ENCODE measurements at regions not wholly inside any gene's neighbourhood (a gene's known extent, or its start where the extent isn't known, plus 50 kb on each side); places are given as distances from the start of the nearest gene placed in this dataset.

DNA sequence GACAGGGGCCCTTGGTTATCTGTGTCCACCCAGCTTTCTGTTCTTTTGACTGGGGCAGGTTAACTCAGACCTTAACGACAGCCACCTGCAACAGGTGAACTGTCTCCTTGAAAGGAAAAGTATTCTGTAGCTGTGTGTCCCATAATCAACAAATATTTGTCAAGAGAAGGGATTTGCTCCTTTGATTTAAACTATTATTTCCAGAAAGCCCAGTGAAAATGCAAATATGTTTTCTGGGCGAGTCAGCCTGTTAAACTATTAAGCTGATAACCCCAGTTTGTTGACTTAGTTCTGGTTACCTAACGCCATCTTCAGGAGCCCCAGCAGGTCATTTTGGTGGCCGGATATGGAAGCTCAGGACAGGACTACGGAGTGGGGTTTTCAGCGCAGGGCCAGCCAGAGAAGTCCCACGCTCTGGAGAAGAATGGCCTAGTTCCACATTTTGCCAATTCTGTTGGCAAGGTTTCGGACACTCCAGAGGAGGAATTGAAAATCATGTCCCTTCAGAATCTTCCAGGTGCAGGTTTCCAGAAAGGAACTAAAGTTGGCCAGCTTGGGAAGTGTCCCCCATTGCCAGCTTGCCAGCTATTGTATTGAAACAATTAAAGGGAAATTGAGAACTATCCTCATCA, 54.5 kb downstream of the ADRA2A start:
- DNase-seq = no peak

DNA sequence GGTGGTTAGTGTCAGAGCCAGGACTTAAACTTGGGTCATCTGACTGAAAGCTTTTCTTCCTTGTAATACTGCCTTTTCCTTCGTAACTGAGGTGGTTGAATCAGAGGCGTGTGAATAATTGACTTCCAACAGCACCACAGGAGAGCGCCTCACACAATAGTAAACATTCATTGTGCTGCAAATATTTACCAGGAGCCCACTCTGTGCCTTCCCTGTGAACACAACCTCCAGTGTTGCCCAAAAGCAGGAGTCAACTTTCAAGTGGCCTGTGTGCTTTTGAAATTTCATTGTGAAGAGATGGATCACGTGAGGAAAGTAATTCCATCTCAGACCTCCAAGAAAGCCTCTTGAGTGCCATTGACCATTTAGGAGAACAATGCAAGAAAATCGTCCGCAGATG, 60.2 kb downstream of the ADRA2A start:
- no peak for DNase-seq

- DNase-seq = no peak
These were observed 60.8 kb downstream of the ADRA2A start for GRCh38 chr10:111137587-111137986.

- DNase-seq = no peak
These were observed 61.7 kb downstream of the ADRA2A start for GRCh38 chr10:111138544-111138943.

DNA sequence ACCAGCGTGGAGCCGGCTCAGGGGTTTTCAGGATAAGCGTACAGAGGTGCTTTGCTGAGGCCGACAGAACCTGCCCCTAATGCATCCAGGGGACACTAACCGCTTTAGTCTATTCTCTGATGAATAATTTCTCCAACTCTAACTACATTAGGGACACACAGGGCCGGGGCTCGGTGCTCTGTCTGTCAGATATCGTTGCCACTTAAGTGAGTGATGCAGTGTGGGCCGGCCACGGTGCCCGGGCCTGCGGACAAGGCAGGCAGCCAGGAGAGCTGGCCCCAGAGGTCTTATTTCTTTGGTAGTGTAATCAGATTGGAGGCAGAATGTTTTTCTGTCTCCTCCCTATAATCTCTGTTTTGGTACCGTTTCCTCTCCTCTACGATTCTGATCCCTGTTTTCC, 62.7 kb downstream of the ADRA2A start:
- DNase-seq = no peak

DNA sequence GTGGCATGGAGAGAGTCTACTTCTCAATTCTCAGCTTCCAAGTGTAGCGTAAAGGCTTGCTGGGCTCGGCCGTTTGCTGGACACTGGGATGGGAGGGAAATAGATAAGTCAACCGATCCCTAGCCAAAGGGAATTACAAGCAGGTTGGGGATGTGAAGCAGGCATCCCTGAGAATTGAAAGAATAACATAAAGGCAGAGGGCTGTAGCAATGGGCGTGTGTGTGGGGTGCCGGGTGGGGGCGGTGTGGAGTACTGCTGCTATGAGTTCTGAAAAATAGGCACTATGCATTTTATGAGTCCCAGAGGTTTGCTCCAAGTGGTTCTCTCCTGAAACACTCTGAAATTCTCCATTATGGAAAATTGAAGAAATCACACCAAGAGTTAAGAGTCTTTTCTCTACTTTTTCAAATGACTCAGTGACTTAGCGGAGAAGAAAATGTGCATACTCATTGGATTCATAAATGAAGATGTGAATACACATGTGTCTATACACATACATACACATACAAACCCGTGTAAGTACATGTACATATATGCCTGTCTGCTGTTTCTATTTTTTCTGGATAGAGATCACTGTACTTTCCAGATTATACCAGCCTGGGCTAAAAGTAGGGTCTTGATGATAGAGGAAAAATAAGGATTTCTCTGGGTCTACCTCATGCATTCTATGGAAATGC, 65.4 kb downstream of the ADRA2A start:
- DNase-seq = no peak

- no peak for DNase-seq
These were observed 69.3 kb downstream of the ADRA2A start for GRCh38 chr10:111146025-111146640.

GRCh38 chr10:111148025-111148424, 71.2 kb downstream of the ADRA2A start:
- DNase-seq = no peak

DNA sequence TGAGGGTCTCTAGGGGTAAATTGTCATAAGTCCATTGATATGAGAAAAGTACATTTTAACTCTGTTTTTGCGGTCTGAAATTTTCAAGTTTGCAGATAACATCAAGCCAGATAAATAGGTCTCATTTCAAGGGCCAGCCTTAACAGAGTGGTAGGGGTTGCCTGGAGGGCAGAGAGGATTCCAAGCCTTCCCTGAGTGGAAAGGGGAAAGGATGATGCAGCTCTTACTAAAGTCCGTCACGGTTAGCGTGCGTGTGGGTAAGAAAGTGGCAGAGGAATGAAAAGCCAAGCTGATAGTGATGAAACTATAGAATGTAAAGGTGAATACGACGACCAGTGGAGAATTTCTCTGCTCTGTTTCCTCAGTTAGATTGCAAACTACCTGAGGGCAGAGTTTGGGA, 71.6 kb downstream of the ADRA2A start:
- DNase-seq = no peak

DNA sequence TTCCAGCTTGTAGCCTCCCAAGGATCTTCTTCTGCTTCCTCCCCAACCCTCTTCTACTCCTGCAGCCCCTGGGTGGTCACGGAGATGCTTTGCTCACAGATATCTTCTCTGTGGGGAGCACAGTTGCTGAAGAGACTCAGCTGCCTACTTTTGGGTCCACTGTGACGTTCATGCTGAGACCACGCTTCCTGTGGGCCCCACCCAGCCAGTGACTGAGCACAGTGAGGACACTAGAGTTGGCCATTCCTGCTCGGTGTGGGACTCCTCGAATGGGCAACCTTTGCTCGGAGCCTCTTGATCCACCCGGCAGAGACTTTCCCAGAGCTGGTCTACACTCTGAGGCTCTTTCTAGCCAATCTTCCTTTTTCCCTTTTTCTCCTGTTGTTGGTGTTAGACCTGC, 73.9 kb downstream of the ADRA2A start:
- no peak for DNase-seq

DNA sequence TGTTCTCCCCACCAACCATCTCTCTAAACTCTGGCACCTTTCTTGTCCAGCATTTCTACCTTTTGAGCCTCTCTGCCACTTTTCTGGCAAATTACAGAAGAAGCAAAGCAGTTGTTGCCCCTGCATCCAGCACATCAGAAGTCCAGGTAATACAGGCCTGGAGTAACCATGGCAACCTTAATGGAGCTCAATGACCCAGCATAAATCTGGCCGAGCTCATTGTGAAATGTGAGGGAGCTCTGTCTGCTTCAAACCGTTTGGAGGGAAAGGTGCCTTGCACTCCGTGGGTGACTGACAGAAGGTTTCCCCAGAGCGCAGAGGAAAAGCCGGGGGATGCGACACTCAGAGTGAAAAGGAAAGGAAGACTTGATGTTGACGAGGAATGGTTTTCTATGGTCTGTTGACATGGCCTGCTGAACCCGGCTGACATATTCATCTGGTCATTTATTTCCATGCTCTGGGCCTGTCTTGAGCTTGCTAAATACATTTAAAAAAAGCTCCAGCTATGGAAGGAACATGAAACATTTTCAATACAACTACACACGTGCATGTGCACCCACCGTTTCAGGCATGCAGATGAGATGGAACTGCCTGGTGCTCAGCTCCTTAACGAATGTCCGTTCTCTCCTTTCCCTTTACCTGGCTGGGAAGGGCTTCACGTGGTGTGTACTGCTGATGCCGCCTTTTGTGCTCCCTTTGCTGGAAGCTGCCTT, 74.9 kb downstream of the ADRA2A start:
- no peak for DNase-seq

GRCh38 chr10:111156754-111157153, 79.9 kb downstream of the ADRA2A start:
- no peak for DNase-seq

GRCh38 chr10:111158595-111158994, 81.8 kb downstream of the ADRA2A start:
- DNase-seq = no peak

- no peak for DNase-seq
These were observed 84.5 kb downstream of the ADRA2A start for GRCh38 chr10:111161109-111161874.

- DNase-seq = no peak
These were observed 94.4 kb downstream of the ADRA2A start for GRCh38 chr10:111171183-111171582.

GRCh38 chr10:111175787-111176186, 99.0 kb downstream of the ADRA2A start:
- DNase-seq = no peak

DNA sequence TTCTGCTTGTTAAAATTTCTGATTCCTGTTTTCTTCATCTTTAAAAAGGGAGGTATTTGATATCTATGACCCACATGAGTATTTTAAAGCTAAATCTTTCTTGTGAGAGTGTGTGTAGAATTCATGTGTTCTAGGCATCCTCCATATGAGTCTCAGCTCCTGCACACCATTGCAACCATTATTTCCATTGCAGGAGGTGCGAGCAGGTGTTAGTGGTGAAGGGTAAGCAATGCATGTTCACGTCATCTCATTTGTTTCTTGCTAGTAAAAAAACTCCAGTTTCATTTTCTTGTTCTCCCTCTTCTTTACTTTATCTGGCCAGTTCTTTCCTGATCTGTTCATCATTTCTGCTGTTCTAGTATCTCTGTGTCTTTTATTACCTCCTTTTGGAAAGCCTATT, 100.5 kb downstream of the ADRA2A start:
- DNase-seq = no peak

DNA sequence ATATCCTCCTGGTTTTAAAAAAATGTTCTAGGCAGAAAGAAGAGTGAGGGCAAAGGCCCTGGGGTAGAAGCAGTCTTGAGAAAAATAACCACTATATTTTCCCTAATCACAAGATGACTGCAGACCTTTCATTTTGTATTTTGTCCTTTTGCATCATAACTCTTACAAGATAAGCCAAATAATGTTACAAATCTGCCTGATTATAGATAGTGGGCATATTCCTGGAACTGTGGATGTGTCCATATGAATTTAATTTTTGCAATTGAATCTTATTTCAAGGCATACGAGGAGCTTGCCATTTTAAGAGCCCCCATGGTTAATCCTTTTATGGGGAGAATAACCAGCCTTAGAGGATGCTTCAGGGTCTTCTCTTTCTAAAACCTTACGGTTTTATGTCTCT, 102.7 kb downstream of the ADRA2A start:
- DNase-seq = no peak

- DNase-seq = no peak
These were observed 109.5 kb downstream of the ADRA2A start for GRCh38 chr10:111186358-111186757.

- DNase-seq = no peak
These were observed 110.3 kb downstream of the ADRA2A start for GRCh38 chr10:111187096-111187495.

DNA sequence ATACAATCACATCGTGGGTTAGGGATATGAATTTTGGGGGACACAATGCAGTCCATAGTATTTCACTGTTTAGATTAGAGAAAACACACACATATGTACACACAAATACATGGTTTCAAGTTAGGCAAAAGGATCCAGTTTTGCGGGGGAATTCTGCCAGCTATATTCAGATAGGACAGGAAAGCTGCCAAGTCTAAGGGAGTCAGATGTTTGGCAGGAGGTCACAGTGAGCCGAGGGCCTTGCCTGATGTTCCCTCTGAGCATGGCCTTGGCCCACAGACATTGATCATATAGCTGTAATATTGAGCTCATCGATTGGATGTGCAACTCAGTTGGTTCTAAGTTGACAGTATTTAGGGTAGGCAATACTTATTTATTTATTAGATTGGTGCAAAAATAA, 122.8 kb downstream of the ADRA2A start:
- DNase-seq = no peak

DNA sequence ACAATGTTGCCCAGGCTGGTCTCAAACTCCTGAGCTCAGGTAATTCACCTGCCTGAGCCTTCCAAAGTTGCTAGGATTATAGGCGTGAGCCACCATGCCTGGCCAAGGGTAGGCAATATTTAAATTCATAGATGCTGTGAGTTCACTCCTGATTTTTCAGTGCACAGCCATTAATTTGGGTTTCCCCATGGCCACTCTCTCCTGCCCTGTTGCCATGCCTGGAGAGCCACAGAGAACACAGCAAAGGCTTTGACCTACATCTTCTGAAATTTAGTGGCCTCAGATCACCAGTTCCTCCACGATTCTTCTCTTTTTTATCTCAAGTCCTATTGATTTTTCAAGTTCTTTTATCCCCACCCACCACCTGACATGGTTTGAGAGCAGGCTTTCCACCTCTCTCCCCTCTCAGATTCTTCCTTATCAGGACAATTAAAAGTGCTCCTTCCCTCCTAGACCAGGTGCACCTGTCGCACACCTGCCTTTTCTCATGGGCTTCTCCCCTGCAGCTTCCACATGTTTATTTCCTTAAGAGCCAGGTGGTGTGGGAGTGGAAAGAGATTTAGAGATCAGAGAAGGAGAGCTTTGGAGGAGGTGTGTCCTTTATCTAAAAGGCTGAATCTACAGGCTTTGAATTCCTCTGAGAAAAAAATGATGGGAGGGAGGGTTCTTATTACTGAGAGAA, 123.8 kb downstream of the ADRA2A start:
- peak; percentile 79 for DNase-seq

DNA sequence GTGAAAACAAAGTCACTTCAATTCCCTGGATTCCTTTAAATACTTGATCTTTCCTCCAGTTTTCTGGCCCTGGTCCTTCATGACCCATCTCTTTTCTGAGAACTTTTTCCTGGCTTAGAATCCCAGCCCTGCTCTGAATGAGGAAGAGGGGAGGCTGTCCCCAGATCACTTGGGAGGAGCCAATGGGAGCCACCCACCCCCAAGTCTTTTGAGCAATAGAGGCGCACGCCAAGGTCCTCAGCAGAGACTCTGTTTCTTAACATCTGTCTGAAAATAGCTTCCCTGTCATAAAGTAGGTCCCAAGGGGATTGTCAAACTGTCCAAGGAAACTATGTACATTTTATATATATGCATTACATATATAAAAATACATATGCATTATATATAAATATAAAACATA, 126.8 kb downstream of the ADRA2A start:
- no peak for DNase-seq

Data from NCI-H510A (cell line).